HG03575 (cell line): ENCODE measurements at regions not wholly inside any gene's neighbourhood (a gene's known extent, or its start where the extent isn't known, plus 50 kb on each side); places are given as distances from the start of the nearest gene placed in this dataset.

Experiments used
- ATAC-seq: cut with Tn5 transposase; IDR thresholded peaks from one replicate; pipeline ENCODE4 v1.9.1; 2021; ENCODE audit not compliant: unreplicated experiment, insufficient number of reproducible peaks, low FRiP score; ENCODE audit errors: extremely low read depth

GRCh38 chr12:126858560-126858959 is 1408.4 kb upstream of the TMEM132C start:
- ATAC-seq = no peak

GRCh38 chr12:126860210-126860609 is 1406.8 kb upstream of the TMEM132C start:
- no peak for ATAC-seq

- ATAC-seq = no peak
These were observed 1404.5 kb upstream of the TMEM132C start for GRCh38 chr12:126862500-126862899.

GRCh38 chr12:126869644-126870043 is 1397.3 kb upstream of the TMEM132C start:
- ATAC-seq = no peak

- ATAC-seq = no peak
These were observed 1393.3 kb upstream of the TMEM132C start for GRCh38 chr12:126873701-126874100.

GRCh38 chr12:126874427-126875026 is 1392.4 kb upstream of the TMEM132C start:
- ATAC-seq = no peak

GRCh38 chr12:126879842-126880241 is 1387.1 kb upstream of the TMEM132C start:
- ATAC-seq = no peak

GRCh38 chr12:126883697-126884096 is 1383.3 kb upstream of the TMEM132C start:
- no peak for ATAC-seq

GRCh38 chr12:126889501-126889900 is 1377.5 kb upstream of the TMEM132C start:
- ATAC-seq = no peak

GRCh38 chr12:126890097-126890496 is 1376.9 kb upstream of the TMEM132C start:
- ATAC-seq = no peak

GRCh38 chr12:126891789-126892188 is 1375.2 kb upstream of the TMEM132C start:
- ATAC-seq = no peak

- ATAC-seq = no peak
These were observed 1370.7 kb upstream of the TMEM132C start for GRCh38 chr12:126895951-126896913.

- ATAC-seq = no peak
These were observed 1369.9 kb upstream of the TMEM132C start for GRCh38 chr12:126897102-126897501.

- ATAC-seq = no peak
These were observed 1369.2 kb upstream of the TMEM132C start for GRCh38 chr12:126897778-126898177.

GRCh38 chr12:126898562-126898961 is 1368.4 kb upstream of the TMEM132C start:
- no peak for ATAC-seq

GRCh38 chr12:126899926-126900792 is 1366.8 kb upstream of the TMEM132C start:
- no peak for ATAC-seq

- ATAC-seq = no peak
These were observed 1363.7 kb upstream of the TMEM132C start for GRCh38 chr12:126903027-126903876.

GRCh38 chr12:126905752-126906151 is 1361.2 kb upstream of the TMEM132C start:
- no peak for ATAC-seq
